ENCODE measurements at regions not wholly inside any gene's neighbourhood (a gene's known extent, or its start where the extent isn't known, plus 50 kb on each side); places are given as distances from the start of the nearest gene placed in this dataset.

- Histone ChIP-seq H4K20me1 (replicated peaks in 1 of 2; ENCODE audit: control insufficient read depth in 1 of 2, insufficient read depth in 2 of 2, low read length in 2 of 2) (no peaks in the 10 kb centered on the region), H3K56ac (replicated peaks; ENCODE audit: insufficient read length, low read depth, low read length) (peak overlapping the region; percentile 12), H3K27ac (ENCODE audit: low read depth, low read length) (no peak overlapping the region), H4K91ac (replicated peaks; ENCODE audit: insufficient read length, low read length) (no peak overlapping the region), H3K36me3 (ENCODE audit: control insufficient read depth in 2 of 4, insufficient read depth in 4 of 4, low read length in 3 of 4) (no peaks in the 10 kb centered on the region), H2BK20ac (ENCODE audit: low read length) (no peak overlapping the region), H3K9ac (replicated peaks in 1 of 4; ENCODE audit: extremely low read depth in 1 of 4, low read depth in 3 of 4, low read length in 3 of 4) (no peak overlapping the region), H3K4me1 (replicated peaks in 1 of 4; ENCODE audit: control insufficient read depth in 3 of 4, insufficient read depth in 4 of 4, low read length in 3 of 4) (no peaks in the 10 kb centered on the region), H2BK5ac (ENCODE audit: low read depth, low read length) (no peak overlapping the region), H3K4me2 (ENCODE audit: insufficient read depth in 1 of 2, low read depth in 2 of 2, low read length in 2 of 2) (no peak overlapping the region), H3K9me3 (ENCODE audit: insufficient read depth in 2 of 2, low read depth in 1 of 2, low read length in 1 of 2) (no peaks in the 10 kb centered on the region), H3K14ac (ENCODE audit: insufficient read length) (no peak overlapping the region), H3K4me3 (ENCODE audit: extremely low read depth in 1 of 4, insufficient read depth in 2 of 4, low read depth in 3 of 4, low read length in 4 of 4) (no peak overlapping the region), H3K79me1 (ENCODE audit: low read depth, low read length) (no peaks in the 10 kb centered on the region), H2AK5ac (ENCODE audit: low read depth, low read length) (no peak overlapping the region), H4K8ac (ENCODE audit: extremely low read depth, insufficient read depth, low read length) (no peak overlapping the region), H2AFZ (ENCODE audit: low read length) (no peak overlapping the region), H2BK120ac (replicated peaks; ENCODE audit: low read depth, low read length) (no peak overlapping the region), H3K4ac (replicated peaks; ENCODE audit: insufficient read length, low read depth, low read length) (no peak overlapping the region), H3K23ac (ENCODE audit: insufficient read length) (no peak overlapping the region), H4K5ac (ENCODE audit: insufficient read length, low read depth, low read length) (no peak overlapping the region), H3K27me3 (replicated peaks in 1 of 4; ENCODE audit: control insufficient read depth in 3 of 4, extremely low read depth in 1 of 4, insufficient read depth in 3 of 4, low read length in 3 of 4) (no peaks in the 10 kb centered on the region), H3K18ac (ENCODE audit: extremely low read depth, low read length) (no peak overlapping the region), H3K23me2 (ENCODE audit: low read depth, low read length) (no peaks in the 10 kb centered on the region), H2BK15ac (ENCODE audit: low read length) (no peak overlapping the region), H2BK12ac (ENCODE audit: low read depth, low read length) (no peak overlapping the region), H3K79me2 (ENCODE audit: control insufficient read depth in 1 of 2, insufficient read depth in 2 of 2, low read length in 2 of 2) (no peaks in the 10 kb centered on the region)
- ChIA-PET CTCF (ENCODE audit: partially characterized antibody) (no interaction called here), POLR2A (ENCODE audit: partially characterized antibody) (no interaction called here)
- 90% methylated on average over 4 of the region's 4 CpGs; no CpG with 5 or more reads in 1 of the 2 experiments for WGBS, 2 experiments (ENCODE audit: extremely low coverage in 1 of 2, insufficient coverage in 1 of 2, insufficient read length in 1 of 2, insufficient replicate concordance in 2 of 2, low coverage in 1 of 2, low lambda C conversion rate in 2 of 2, missing lambda C conversion rate in 1 of 2)
- no peak for FAIRE-seq
- no peak for DNase-seq (ENCODE audit: low read depth in 1 of 2, low spot score in 2 of 2)
- TF ChIP-seq HDAC6 (IDR thresholded peaks at IDR 0.05; ENCODE audit: low read depth, low read length) (no peak), SIN3A (conservative IDR thresholded peaks at IDR 0.05 in 1 of 2, IDR thresholded peaks at IDR 0.05 in 1 of 2; ENCODE audit: low read depth in 1 of 2, low read length in 2 of 2) (no peak), SUZ12 (IDR thresholded peaks at IDR 0.05; ENCODE audit: low read length) (no peak), MAFK (IDR thresholded peaks at IDR 0.05; ENCODE audit: low read depth, low read length) (peak; percentile 76)
Observed at GRCh38 chr18:67654101-67654500, 137.6 kb upstream of the DSEL start.
